ENCODE measurements at regions not wholly inside any gene's neighbourhood (a gene's known extent, or its start where the extent isn't known, plus 50 kb on each side); places are given as distances from the start of the nearest gene placed in this dataset.

DNA sequence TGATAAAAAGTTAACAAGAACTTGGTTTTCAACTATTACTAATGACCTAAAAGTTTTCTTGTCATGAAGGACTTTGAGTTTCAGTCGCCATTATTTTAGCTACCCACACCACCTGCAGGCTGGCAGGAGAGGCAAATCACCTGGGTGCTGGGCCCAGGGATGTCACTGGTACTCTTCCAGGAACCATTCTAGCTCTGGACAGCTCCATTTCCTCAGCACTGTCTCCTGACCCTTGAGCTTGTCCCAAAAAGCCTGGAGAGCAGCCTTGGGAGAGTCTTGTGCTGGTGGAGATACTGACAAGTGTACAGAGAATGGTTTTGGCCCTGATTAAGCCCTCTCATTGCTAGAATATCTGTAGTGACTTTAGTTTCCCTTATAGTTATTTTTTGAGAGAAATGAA is 1924.1 kb upstream of the WWC1 start:
- Histone ChIP-seq H3K9me3 (ENCODE audit: low read depth, low read length) (no peaks in the 10 kb centered on the region), H2AFZ (ENCODE audit: low read length) (no peak overlapping the region), H3K79me2 (ENCODE audit: insufficient read depth, low read length) (no peaks in the 10 kb centered on the region), H3K27me3 (ENCODE audit: insufficient read depth, low read length) (no peaks in the 10 kb centered on the region), H3K4me2 (ENCODE audit: insufficient read depth, low read length) (no peak overlapping the region), H3K4me1 (ENCODE audit: insufficient read depth, low read length) (no peaks in the 10 kb centered on the region), H3K36me3 (ENCODE audit: insufficient read depth, low read length) (no peaks in the 10 kb centered on the region), H3K27ac (ENCODE audit: low read depth, low read length) (no peak overlapping the region), H4K20me1 (ENCODE audit: insufficient read depth, low read length) (no peaks in the 10 kb centered on the region), H3K4me3 (ENCODE audit: insufficient read depth, low read length) (no peak overlapping the region)
- DNase-seq (ENCODE audit: insufficient read length, low spot score, missing footprints): no peak
- TF ChIP-seq, protein P1, sequence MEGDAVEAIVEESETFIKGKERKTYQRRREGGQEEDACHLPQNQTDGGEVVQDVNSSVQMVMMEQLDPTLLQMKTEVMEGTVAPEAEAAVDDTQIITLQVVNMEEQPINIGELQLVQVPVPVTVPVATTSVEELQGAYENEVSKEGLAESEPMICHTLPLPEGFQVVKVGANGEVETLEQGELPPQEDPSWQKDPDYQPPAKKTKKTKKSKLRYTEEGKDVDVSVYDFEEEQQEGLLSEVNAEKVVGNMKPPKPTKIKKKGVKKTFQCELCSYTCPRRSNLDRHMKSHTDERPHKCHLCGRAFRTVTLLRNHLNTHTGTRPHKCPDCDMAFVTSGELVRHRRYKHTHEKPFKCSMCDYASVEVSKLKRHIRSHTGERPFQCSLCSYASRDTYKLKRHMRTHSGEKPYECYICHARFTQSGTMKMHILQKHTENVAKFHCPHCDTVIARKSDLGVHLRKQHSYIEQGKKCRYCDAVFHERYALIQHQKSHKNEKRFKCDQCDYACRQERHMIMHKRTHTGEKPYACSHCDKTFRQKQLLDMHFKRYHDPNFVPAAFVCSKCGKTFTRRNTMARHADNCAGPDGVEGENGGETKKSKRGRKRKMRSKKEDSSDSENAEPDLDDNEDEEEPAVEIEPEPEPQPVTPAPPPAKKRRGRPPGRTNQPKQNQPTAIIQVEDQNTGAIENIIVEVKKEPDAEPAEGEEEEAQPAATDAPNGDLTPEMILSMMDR (IDR thresholded peaks at IDR 0.05; ENCODE audit: extremely low read depth, low read depth, low read length): no peak

DNA sequence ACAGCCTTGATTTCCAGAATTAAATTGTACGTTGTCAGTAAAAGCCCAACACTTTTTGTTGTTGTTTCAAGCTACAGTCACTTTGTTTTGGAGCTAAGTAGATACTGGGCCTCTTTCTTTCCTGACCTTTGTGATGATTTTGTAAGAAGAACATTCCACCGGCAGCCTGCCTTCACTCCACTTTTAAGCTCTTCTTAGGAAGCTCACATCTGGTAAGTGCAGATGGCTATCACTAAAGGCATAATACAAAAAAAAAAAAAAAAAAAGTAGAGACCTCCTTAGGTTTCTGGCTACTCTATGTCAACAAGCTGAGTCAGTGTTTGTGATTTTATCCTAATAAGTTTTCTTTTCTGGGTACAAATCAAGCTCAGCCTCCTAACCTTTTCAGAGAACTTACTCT is 1922.1 kb upstream of the WWC1 start:
- H3K4me2 ChIP-seq (ENCODE audit: insufficient read depth, low read length): no peak overlapping the region
- no peak overlapping the region for H3K4me3 ChIP-seq (ENCODE audit: insufficient read depth, low read length)
- H4K20me1 ChIP-seq (ENCODE audit: insufficient read depth, low read length): no peaks in the 10 kb centered on the region
- DNase-seq (ENCODE audit: insufficient read length, low spot score, missing footprints): no peak
- no peak overlapping the region for H2AFZ ChIP-seq (ENCODE audit: low read length)
- H3K79me2 ChIP-seq (ENCODE audit: insufficient read depth, low read length): no peaks in the 10 kb centered on the region
- no peaks in the 10 kb centered on the region for H3K27me3 ChIP-seq (ENCODE audit: insufficient read depth, low read length)
- H3K36me3 ChIP-seq (ENCODE audit: insufficient read depth, low read length): no peaks in the 10 kb centered on the region
- TF ChIP-seq, protein P1 (IDR thresholded peaks at IDR 0.05; ENCODE audit: extremely low read depth, low read depth, low read length): no peak
- H3K27ac ChIP-seq (ENCODE audit: low read depth, low read length): no peak overlapping the region
- no peaks in the 10 kb centered on the region for H3K9me3 ChIP-seq (ENCODE audit: low read depth, low read length)
- no peaks in the 10 kb centered on the region for H3K4me1 ChIP-seq (ENCODE audit: insufficient read depth, low read length)

DNA sequence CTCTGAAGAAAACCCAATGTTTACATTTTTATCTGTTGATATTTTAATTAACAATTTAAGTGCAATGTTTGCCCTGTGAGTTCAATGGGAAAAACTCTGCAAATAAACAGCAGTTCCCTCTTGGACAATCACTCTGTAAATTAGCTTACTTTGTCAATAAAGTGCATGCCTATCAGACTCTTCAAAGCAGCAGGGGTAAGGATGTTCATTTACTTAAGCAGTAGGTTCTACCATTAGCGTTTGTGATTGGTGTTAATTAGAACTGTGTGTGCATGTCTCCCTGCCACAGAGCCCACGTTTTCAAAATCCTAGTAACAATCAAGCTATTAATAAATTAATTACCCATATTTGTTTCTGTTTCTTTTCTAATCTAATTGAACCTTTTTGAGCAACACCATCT is 1921.6 kb upstream of the WWC1 start:
- Histone ChIP-seq H3K4me3 (ENCODE audit: insufficient read depth, low read length) (no peak overlapping the region), H3K4me1 (ENCODE audit: insufficient read depth, low read length) (no peaks in the 10 kb centered on the region), H2AFZ (ENCODE audit: low read length) (no peak overlapping the region), H3K36me3 (ENCODE audit: insufficient read depth, low read length) (no peaks in the 10 kb centered on the region), H3K27me3 (ENCODE audit: insufficient read depth, low read length) (no peaks in the 10 kb centered on the region), H4K20me1 (ENCODE audit: insufficient read depth, low read length) (no peaks in the 10 kb centered on the region), H3K79me2 (ENCODE audit: insufficient read depth, low read length) (no peaks in the 10 kb centered on the region), H3K4me2 (ENCODE audit: insufficient read depth, low read length) (no peak overlapping the region), H3K27ac (ENCODE audit: low read depth, low read length) (no peak overlapping the region), H3K9me3 (ENCODE audit: low read depth, low read length) (no peaks in the 10 kb centered on the region)
- DNase-seq (ENCODE audit: insufficient read length, low spot score, missing footprints): no peak
- TF ChIP-seq, protein P1 (IDR thresholded peaks at IDR 0.05; ENCODE audit: extremely low read depth, low read depth, low read length): no peak

DNA sequence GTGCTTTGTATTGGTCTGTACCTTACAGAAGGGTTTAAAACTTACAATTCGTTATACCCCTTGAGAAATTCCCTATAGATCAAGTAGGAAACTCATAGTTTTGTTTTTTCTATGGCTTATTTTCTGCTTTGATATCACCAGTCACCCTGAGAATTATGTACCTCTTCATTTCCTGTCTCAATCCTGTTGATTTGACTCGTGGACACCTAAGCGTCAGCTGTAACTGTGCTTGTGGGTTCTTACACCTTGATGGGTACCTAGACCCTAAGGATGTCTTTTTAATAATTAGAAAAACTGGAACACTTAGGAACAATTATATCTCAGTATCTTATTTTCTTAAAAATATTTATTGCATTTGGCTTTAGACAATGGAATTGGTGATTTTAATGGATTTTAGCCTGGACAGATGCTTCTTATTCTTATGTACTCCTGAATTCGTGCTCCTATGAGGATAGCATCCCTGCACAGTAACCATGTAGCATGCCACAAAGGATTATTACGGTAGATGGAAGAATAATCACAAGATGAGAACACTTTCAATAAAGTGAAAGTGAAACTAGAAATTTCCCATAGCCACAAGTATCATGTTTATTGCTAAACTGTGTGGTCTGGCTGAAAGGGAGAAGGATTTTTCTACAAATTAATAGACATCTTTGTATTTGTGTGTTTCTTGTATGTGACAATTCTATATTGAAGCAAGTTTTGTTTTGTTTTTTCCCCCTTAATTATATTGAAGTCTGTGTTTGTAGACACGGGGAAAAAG is 1920.3 kb upstream of the WWC1 start:
- peak overlapping the region; percentile 67 for H3K4me3 ChIP-seq (ENCODE audit: insufficient read depth, low read length)
- no peaks in the 10 kb centered on the region for H3K79me2 ChIP-seq (ENCODE audit: insufficient read depth, low read length)
- no peaks in the 10 kb centered on the region for H4K20me1 ChIP-seq (ENCODE audit: insufficient read depth, low read length)
- no peaks in the 10 kb centered on the region for H3K9me3 ChIP-seq (ENCODE audit: low read depth, low read length)
- H3K36me3 ChIP-seq (ENCODE audit: insufficient read depth, low read length): no peaks in the 10 kb centered on the region
- no peaks in the 10 kb centered on the region for H3K27me3 ChIP-seq (ENCODE audit: insufficient read depth, low read length)
- no peaks in the 10 kb centered on the region for H3K4me1 ChIP-seq (ENCODE audit: insufficient read depth, low read length)
- no peak for DNase-seq (ENCODE audit: insufficient read length, low spot score, missing footprints)
- peak overlapping the region; percentile 81 for H2AFZ ChIP-seq (ENCODE audit: low read length)
- H3K27ac ChIP-seq (ENCODE audit: low read depth, low read length): no peak overlapping the region
- TF ChIP-seq, protein P1 (IDR thresholded peaks at IDR 0.05; ENCODE audit: extremely low read depth, low read depth, low read length): no peak
- H3K4me2 ChIP-seq (ENCODE audit: insufficient read depth, low read length): peak overlapping the region; percentile 60
